KBM-7 (cell line): ENCODE measurements at regions not wholly inside any gene's neighbourhood (a gene's known extent, or its start where the extent isn't known, plus 50 kb on each side); places are given as distances from the start of the nearest gene placed in this dataset.

Experiments used
- DNase-seq: peaks from one replicate; pipeline ENCODE4 v3.0.0-alpha.2; 2015
- in situ Hi-C: fragments of 300-500 bp; cut with MboI; formaldehyde crosslinking; loops from 2 replicates; pipeline ENCODE4 v1.14.3; 2020; ENCODE audit warnings: low sequenced_read_pairs, low pct_unique_long_range_greater_than_20kb, mixed read lengths

DNA sequence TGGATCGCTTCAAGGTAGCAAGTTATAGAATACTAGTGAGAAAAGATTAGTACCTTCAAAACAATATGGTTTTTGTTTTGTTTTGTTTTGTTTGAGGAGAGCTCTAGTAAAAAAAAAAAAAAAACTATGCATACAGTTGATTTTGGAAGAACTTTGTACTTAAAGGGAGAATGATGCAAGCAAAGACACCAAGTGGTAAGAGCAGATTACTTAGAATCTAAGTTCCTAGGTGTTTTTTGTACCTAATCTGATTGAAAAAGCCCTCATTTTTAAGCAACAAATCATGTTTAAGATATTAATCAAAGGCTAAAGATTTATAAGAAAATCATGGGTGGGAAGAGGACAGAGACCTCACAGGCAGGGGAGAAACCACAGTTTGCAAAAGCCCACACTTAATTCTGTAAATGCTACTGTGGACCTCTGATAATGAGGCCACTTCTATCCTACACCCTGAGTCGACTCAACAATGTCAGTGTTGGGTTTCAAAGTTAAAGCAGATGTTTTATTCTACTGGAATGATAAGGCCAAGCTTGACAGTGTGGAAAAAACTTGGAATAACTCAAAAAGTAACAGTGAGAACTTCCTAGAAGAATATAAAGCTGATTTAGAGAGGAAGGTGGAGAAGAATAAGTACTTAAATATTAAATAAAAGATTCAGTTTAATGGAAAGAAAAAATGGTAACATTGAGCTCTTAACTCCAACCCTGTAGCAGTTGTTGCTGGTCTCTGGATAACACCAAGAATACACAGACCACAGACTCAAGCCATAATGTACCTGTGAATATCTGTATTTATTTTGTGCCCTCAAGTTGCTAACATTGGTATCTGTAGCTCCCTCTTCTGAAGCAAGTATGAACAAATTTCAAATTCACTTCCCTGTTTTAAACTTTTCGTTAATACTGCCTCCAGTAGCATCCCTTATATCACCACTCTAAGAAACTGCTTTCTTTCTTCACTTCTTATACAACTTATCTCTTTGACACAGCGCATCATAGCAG is 1047.8 kb downstream of the EPHA7 start:
- in situ Hi-C loops, result no loop called here

DNA sequence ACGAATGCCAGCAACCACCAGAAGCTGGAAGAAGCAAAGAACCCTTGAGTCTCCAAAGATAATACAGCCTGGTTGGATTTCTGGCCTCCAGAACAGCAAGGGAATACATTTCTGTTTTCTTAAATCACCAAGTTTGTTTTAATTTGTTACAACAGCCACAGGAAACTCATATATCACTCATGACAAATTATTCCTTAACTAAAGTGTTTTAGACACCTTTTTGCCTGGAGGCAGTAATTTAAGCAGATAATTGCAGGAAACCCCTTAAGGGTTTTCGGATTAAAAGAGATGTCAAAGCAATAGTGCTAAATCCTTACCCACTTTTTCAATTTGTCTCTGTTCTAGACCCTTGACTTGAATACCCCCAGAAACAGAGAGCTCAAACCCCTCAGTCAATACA is 1050.0 kb downstream of the EPHA7 start:
- no peak for DNase-seq
- in situ Hi-C loops, result no loop called here

More for the DNA sequence above, 1047.8 kb downstream of the EPHA7 start:
- DNase-seq, result no peak

DNA sequence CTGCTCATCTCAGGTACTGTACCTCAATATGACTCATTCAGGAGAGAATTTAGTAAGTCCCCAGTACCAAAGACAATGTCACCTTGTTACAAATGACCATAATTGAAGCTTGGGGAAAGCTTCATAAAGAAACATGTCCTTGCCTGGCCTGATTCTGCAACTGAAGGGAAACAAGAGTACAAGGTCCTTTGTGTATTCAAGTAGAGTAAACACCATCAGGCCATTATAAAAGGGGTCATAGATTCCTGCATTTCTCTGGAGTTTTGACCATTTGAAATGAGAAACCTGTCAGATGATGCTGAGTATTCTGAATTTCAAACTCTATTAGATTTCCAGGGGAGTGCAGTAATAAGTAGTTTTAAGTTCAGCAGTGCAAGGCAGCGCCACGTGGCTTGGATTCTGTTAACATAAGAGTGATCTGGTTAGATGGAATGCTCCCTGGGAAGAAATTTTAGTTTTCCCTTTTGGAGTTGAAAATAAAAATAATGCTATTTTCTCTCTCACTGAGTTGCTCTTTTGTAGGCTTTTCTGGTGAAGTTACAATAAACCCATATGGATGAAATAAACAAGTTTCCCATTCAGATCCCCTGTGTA is 1054.3 kb downstream of the EPHA7 start:
- in situ Hi-C loops, result no loop called here
- no peak for DNase-seq

DNA sequence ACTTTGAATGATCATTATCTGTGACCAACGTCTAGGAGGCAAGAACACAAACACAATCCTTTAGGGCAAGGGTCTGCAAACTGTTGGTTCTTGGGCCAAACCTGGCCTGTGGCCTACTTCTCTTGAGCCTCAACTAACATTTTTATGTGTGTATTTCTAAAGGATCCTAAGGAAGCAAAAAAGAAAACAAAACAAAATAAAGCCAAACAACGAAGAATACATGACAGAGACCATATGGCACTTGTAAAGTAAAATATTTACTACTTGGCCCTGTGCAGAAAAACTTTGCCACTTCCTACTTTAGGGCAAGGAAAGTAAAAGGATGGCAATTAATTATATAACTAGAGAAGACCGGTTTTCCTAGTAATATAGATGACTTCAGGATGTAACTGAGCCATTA is 1056.2 kb downstream of the EPHA7 start:
- no peak for DNase-seq
- in situ Hi-C loops, result no loop called here

DNA sequence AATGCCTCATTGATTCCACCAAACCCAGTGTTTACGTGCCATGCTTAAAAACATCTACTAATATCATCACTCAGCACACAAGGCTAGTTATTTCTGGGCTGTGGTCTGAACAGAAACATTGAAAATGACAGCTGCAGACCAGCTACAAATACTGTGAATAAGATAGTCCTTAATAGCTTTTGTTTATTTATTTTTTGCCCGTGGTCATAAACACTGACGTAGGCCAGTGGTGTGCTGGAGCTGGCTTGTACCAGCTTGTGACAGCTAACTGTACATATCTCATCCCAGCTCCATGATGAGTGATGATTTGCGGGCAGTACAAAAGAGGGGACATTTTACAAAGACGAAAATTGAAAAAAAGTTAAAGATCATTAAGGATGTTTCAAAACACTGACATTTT is 1057.0 kb downstream of the EPHA7 start:
- DNase-seq, result no peak

DNA sequence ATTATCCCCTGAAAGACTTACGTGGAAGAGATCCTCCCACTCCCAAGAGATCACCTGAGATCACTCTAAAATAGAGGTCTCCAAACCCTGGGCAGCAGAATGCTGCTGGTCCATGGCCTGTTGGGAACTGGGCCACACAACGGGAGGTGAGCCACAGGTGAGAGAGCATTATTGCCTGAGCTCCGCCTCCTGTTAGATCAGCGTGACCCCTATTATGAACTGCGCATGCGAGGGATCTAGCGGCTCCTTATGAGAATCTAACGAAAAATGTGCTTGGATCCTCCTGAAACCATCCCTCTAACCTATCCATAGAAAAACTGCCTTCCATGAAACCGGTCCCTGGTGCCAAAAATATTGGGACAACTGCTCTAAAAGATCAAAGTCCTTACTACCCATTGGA is 1057.4 kb downstream of the EPHA7 start:
- in situ Hi-C loops, result no loop called here
- DNase-seq, result no peak

More for the DNA sequence above, 1057.0 kb downstream of the EPHA7 start:
- in situ Hi-C loops, result no loop called here

DNA sequence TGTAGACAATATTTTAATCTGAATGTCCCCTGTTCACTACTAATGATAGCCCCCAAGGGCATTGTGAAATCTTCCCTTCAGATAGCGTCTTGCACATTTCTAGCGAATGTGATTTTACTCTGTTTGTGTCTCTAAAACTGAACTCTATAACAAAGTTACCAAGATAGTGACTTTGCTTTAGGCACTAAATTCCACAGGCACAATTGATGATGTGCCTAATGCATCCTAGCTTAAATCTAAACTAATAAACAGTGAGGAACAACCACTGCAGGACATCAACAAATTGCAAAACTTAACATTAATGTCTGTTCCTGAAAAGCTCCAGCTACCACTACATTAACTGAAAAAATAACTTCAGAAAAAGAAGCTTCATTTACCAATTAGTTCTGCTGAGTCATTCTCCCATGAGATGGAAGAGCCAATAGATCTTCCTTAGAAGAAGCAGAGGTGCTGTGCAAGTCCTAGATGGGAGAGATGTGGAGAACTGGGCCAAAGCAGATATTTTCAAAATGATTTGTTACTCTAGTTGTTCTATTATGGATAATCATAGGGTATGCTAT is 1065.0 kb downstream of the EPHA7 start:
- no peak for DNase-seq
- in situ Hi-C loops, result no loop called here

DNA sequence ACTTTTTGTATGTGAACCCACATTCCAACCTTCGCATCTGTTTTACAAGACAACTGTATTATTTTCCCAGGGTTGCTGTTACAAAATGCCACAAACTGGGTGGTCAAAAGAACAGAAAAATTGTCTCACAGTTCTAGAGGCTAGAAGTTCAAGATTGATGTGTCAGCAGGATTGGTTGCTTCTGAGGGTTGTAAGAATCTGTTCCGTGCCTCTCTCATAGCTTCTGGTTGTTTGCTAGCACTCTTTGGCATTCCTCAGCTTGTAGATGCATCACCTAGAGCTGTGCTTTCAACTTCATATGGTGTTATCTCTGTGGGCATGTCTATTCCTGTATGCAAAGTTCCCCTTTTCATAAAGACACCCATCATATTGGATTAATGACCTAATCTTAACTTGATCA is 1067.2 kb downstream of the EPHA7 start:
- in situ Hi-C loops, result no loop called here
- no peak for DNase-seq

DNA sequence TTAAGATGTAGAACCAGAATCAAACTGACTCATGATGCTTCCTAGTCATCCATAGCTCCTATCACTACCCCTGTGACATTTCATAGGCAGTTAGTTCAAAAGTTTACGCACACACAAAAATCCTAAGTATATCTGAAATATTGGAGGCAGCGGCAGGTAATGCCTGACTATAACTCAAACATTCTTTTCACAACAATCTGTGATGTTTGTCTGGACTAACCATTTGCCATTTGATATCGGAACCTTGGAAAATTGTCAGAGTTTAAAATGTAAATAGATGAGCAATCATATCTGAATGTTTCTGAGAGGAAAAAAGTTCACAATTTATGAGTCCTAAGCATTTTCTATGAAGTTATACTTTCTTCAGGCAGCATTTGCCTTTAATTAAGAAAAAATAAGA is 1078.2 kb downstream of the EPHA7 start:
- in situ Hi-C loops, result no loop called here
- no peak for DNase-seq

DNA sequence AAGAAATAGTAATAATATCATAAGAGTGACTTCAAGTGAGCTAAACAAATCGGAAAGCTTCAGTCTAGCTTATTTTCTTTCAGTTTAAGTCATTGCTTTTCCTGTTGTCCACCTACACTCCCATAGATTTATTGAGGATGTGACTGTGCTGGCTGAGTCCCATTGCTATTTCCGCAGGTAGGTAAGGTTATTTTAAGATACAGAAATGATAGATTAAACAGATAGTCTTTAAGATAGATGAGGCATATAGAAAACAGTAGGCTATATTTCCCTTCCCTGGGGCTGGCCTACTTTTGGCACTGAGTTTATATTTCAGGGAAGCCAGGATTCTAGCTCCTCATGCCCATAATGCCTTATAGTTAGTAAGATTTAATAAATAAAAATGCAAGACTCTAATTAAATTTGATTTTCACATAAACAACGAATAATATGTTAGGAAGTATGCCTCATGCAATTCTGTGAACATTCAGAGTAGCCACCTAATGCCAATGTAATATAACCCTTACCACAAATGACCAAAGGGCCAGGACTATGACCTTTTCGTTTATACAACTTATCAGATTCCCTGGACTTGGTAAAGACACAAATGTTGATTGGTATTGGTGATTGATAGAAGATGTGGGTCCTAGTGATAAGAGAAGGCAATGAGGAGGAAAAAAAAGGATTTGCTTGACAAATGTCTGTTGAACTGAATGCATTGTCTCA is 1079.3 kb downstream of the EPHA7 start:
- DNase-seq, result no peak
- in situ Hi-C loops, result no loop called here

GRCh38 chr6:92337571-92337970 is 1081.8 kb downstream of the EPHA7 start:
- no peak for DNase-seq
- in situ Hi-C loops, result no loop called here

DNA sequence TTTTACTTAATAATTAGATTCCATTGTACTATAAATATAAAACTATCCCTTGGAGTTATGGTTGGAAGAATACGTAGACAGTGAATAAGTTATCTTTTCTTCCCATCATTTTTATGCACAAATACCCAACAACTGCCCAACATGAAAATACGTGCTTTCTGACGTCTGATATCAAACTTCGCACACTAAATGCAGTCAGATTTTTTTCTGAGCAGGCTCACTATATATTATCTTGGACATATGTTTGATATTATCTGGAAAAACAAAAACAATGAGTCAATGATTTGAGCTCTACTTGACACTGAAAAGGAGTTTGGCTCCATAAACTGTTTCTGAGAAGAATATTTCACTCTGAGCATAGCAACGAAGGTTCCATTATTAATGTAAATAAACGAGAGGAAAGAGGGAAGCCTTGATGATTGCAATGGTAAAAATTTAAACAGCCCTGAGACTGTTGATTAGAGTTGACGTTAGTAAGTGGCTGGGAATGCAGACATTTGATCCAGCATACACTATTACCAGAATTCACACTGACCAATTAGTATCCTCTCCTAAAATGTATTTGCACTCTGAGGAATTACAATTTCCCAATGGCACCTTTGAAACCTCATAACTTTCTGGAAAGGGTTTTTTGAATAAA is 1090.0 kb downstream of the EPHA7 start:
- in situ Hi-C loops, result no loop called here
- DNase-seq, result no peak

DNA sequence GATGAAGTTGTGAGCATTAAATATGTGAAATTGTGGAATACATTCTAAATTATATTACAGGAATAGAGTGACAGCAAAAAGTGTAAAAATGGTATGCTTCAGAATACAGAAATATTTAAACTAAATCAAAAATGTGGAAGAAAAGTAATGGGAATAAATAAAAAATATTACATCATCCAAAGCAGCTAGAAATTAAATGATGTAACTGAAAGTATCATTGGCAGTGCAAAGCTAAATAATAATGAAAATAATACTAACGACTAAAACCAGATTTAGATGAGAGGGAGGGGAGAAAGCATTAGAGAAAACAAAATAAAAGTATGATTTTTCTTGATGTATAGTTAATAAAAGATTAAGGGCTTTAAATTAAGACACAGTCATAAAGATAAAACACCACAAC is 1104.0 kb downstream of the EPHA7 start:
- in situ Hi-C loops, result no loop called here
- DNase-seq, result no peak

DNA sequence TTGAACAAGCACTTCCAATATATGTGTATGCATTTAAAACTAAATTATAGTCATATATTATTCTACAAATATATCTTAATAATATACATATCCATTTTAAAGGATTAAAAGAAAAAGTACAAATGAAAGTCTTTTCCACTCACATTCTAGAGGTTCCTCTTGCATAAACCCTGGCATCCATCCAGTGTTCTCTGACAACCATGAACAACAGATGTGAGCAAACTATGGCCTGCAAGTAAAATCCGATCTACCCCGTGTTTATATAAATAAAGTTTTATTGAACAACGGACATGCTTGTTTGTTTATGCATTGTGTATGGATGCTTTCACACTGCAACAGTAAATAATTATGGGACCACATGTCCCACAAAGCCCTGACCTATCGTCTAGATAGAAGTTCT is 1122.3 kb downstream of the EPHA7 start:
- no peak for DNase-seq
- in situ Hi-C loops, result no loop called here

GRCh38 chr6:92292067-92292466 is 1127.3 kb downstream of the EPHA7 start:
- in situ Hi-C loops, result no loop called here
- DNase-seq, result no peak

DNA sequence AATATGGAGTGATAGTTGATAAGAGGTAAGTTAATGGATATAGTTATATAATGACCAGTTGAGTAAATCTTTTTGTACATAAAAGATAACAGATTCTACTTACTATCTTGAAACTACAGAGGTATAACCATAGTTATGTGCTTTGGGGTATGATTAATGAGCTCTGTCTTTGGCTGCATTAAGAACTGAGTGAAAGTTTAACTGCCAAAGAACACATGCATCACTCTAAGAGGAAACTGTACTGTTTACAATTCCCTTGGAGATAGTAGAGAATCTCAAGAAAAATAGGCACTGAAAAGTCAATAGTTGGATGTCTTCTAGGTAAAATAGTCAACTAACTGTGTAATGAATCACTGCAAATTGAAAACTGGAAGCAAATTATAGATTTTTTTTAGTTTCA is 1129.5 kb downstream of the EPHA7 start:
- in situ Hi-C loops, result no loop called here
- DNase-seq, result no peak

GRCh38 chr6:92281571-92282076 is 1137.7 kb downstream of the EPHA7 start:
- in situ Hi-C loops, result no loop called here
- DNase-seq, result no peak

DNA sequence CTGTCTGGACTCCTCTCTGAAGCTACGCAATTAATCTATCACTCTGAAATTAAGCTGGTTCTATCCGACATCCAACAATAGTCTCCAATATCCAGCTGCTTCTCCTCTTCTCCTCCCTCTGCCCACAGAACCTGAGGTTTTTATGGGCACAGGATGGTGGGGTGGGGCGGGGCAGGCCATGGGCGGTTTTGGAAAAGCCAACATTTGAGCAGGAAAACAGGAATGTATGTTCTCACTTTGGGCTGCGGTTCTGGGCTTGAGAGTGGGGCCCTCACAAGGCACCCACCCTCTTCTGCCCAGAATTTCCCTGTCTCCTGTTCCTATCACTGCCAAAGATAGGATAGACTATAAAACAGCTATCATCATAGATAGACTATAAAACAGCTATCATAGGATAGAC is 1144.2 kb downstream of the EPHA7 start:
- in situ Hi-C loops, result no loop called here
- DNase-seq, result no peak

GRCh38 chr6:92274588-92274987 is 1144.8 kb downstream of the EPHA7 start:
- in situ Hi-C loops, result no loop called here
- no peak for DNase-seq
